NCI-H187 treated with DMSO at 0.1 percent for 48 hours (cell line): ENCODE measurements at regions not wholly inside any gene's neighbourhood (a gene's known extent, or its start where the extent isn't known, plus 50 kb on each side); places are given as distances from the start of the nearest gene placed in this dataset.

Source experiments
- DNase-seq: peaks from one replicate; lab custom pipeline; 2025; lab: John Stamatoyannopoulos, UW

- DNase-seq, result no peak
These were observed 261.4 kb upstream of the KLF4 start for GRCh38 chr9:107750741-107751566.

GRCh38 chr9:107749787-107750444 is 260.3 kb upstream of the KLF4 start:
- no peak for DNase-seq

GRCh38 chr9:107744873-107745272 is 255.3 kb upstream of the KLF4 start:
- DNase-seq, result no peak

- DNase-seq, result no peak
These were observed 253.2 kb upstream of the KLF4 start for GRCh38 chr9:107742531-107743309.

- no peak for DNase-seq
These were observed 250.8 kb upstream of the KLF4 start for GRCh38 chr9:107740088-107740980.

GRCh38 chr9:107739601-107740082 is 250.1 kb upstream of the KLF4 start:
- no peak for DNase-seq

GRCh38 chr9:107738789-107739188 is 249.2 kb upstream of the KLF4 start:
- no peak for DNase-seq

GRCh38 chr9:107737987-107738743 is 248.6 kb upstream of the KLF4 start:
- DNase-seq, result no peak

GRCh38 chr9:107737610-107737986 is 248.0 kb upstream of the KLF4 start:
- DNase-seq, result no peak

- no peak for DNase-seq
These were observed 246.3 kb upstream of the KLF4 start for GRCh38 chr9:107735821-107736220.

- DNase-seq, result no peak
These were observed 244.9 kb upstream of the KLF4 start for GRCh38 chr9:107734256-107735013.

- no peak for DNase-seq
These were observed 243.9 kb upstream of the KLF4 start for GRCh38 chr9:107733523-107733894.

GRCh38 chr9:107732781-107733522 is 243.4 kb upstream of the KLF4 start:
- DNase-seq, result no peak

- no peak for DNase-seq
These were observed 241.7 kb upstream of the KLF4 start for GRCh38 chr9:107731115-107731762.

GRCh38 chr9:107730666-107731065 is 241.1 kb upstream of the KLF4 start:
- no peak for DNase-seq

GRCh38 chr9:107727086-107727780 is 237.7 kb upstream of the KLF4 start:
- DNase-seq, result no peak

GRCh38 chr9:107723015-107723414 is 233.4 kb upstream of the KLF4 start:
- no peak for DNase-seq

- DNase-seq, result no peak
These were observed 232.2 kb upstream of the KLF4 start for GRCh38 chr9:107721705-107722245.
